CD14-positive monocyte (primary cell): ENCODE measurements at regions not wholly inside any gene's neighbourhood (a gene's known extent, or its start where the extent isn't known, plus 50 kb on each side); places are given as distances from the start of the nearest gene placed in this dataset.

Experiments
- DNase-seq, 3 donors: peaks; one replicate each; pipeline ENCODE4 v3.0.0-alpha.2; 2011 to 2022
- H2AFZ ChIP-seq: 2 replicates; pipeline ENCODE4 v1.6.0; 2012; ENCODE audit warnings: mild to moderate bottlenecking, low read depth, low read length, inconsistent platforms; ENCODE audit not compliant: insufficient read depth, poor library complexity, severe bottlenecking
- H3K27ac ChIP-seq, 2 donors: 1 replicate in 1 of 2; 2 replicates in 1 of 2; pipeline ENCODE4 v1.5.1; 2012 to 2013; ENCODE audit warnings: low read length in 2 of 2, control low read depth in 1 of 2, inconsistent platforms in 1 of 2, low read depth in 1 of 2, mild to moderate bottlenecking in 1 of 2
- H3K27me3 ChIP-seq, 2 donors: one replicate each; pipeline versions ENCODE4 v1.6.0 to v1.6.1; 2011 to 2013; ENCODE audit warnings: low read length in 2 of 2; ENCODE audit not compliant: control insufficient read depth in 2 of 2, insufficient read depth in 2 of 2
- H3K36me3 ChIP-seq, 2 donors: replicated peaks in 1 of 2; 1 replicate in 1 of 2; 2 replicates in 1 of 2; pipeline versions ENCODE4 v1.5.1 to v1.6.1; 2012 to 2013; ENCODE audit warnings: low read length in 2 of 2, control low read depth in 1 of 2, inconsistent platforms in 1 of 2, mild to moderate bottlenecking in 1 of 2; ENCODE audit not compliant: insufficient read depth in 2 of 2, control insufficient read depth in 1 of 2
- H3K4me1 ChIP-seq, 2 donors: 1 replicate in 1 of 2; 2 replicates in 1 of 2; pipeline versions ENCODE4 v1.5.1 to v1.6.1; 2012 to 2013; ENCODE audit warnings: low read length in 2 of 2, control low read depth in 1 of 2, inconsistent platforms in 1 of 2, mild to moderate bottlenecking in 1 of 2, moderate library complexity in 1 of 2; ENCODE audit not compliant: insufficient read depth in 2 of 2, control insufficient read depth in 1 of 2
- H3K4me2 ChIP-seq: replicated peaks from 2 replicates; pipeline ENCODE3; 2012; ENCODE audit warnings: low read length, moderate library complexity, mild to moderate bottlenecking; ENCODE audit not compliant: poor library complexity, severe bottlenecking; ENCODE audit errors: extremely low read depth
- H3K4me3 ChIP-seq, 3 experiments: fragments of 200-600 bp in 1 of 3; sonication (generic) in 1 of 3; replicated peaks in 1 of 3; 1 replicate in 2 of 3; 2 replicates in 1 of 3; pipeline ENCODE4 v1.5.1; 2011 to 2013; ENCODE audit warnings: low read length in 3 of 3, mild to moderate bottlenecking in 3 of 3, control low read depth in 2 of 3, low read depth in 2 of 3, inconsistent platforms in 1 of 3, moderate library complexity in 1 of 3
- H3K79me2 ChIP-seq: 2 replicates; pipeline ENCODE4 v1.6.0; 2012; ENCODE audit warnings: mild to moderate bottlenecking, control low read depth, inconsistent platforms, low read length, moderate library complexity; ENCODE audit not compliant: insufficient read depth
- H3K9ac ChIP-seq: 2 replicates; pipeline ENCODE4 v1.6.0; 2017; ENCODE audit warnings: low read length, mild to moderate bottlenecking; ENCODE audit not compliant: insufficient read depth, poor library complexity, severe bottlenecking
- H3K9me3 ChIP-seq, 2 donors: replicated peaks in 1 of 2; 1 replicate in 1 of 2; 2 replicates in 1 of 2; pipeline versions ENCODE4 v1.5.1 to v1.6.1; 2012 to 2013; ENCODE audit warnings: low read length in 2 of 2, control low read depth in 1 of 2; ENCODE audit not compliant: control insufficient read depth in 1 of 2, insufficient read depth in 1 of 2
- H4K20me1 ChIP-seq: 2 replicates; pipeline ENCODE4 v1.6.0; 2012; ENCODE audit warnings: mild to moderate bottlenecking, low read length, control low read depth, moderate library complexity; ENCODE audit not compliant: insufficient read depth
- H3K27ac Mint-ChIP-seq, 7 donors: one replicate each; pipeline ENCODE4 v1.8.0; 2020; ENCODE audit warnings: mild to moderate bottlenecking in 7 of 7, mixed read lengths in 7 of 7, moderate library complexity in 6 of 7, inconsistent platforms in 2 of 7
- H3K27me3 Mint-ChIP-seq, 3 donors: one replicate each; pipeline ENCODE4 v1.8.0; 2021 to 2022; ENCODE audit warnings: low read depth in 3 of 3, mild to moderate bottlenecking in 3 of 3, mixed read lengths in 3 of 3, moderate library complexity in 3 of 3, inconsistent platforms in 1 of 3
- H3K36me3 Mint-ChIP-seq, 2 donors: one replicate each; pipeline ENCODE4 v1.8.0; 2020; ENCODE audit warnings: mixed read lengths in 2 of 2, inconsistent platforms in 1 of 2, mild to moderate bottlenecking in 1 of 2
- H3K4me1 Mint-ChIP-seq: one replicate; pipeline ENCODE4 v1.8.0; 2020; ENCODE audit warnings: mild to moderate bottlenecking, mixed read lengths
- H3K4me3 Mint-ChIP-seq, 2 donors: one replicate each; pipeline ENCODE4 v1.8.0; 2020; ENCODE audit warnings: mild to moderate bottlenecking in 2 of 2, mixed read lengths in 2 of 2, moderate library complexity in 1 of 2
- H3K9me3 Mint-ChIP-seq, 7 donors: one replicate each; pipeline ENCODE4 v1.8.0; 2020 to 2022; ENCODE audit warnings: mixed read lengths in 7 of 7, mild to moderate bottlenecking in 6 of 7, moderate library complexity in 6 of 7, inconsistent platforms in 2 of 7
- WGBS: methylation state at CpG from one replicate; pipeline ENCODE4 v1.1.5; 2013; ENCODE audit warnings: missing lambda C conversion rate; ENCODE audit not compliant: insufficient coverage; 5-methylcytosine and 5-hydroxymethylcytosine counted together
- intact Hi-C, 2 donors: fragments of 100-400 bp; cut with micrococcal nuclease; formaldehyde crosslinking; loops; one replicate each; pipeline versions ENCODE4 v1.15.0 to v1.15.1; 2023
- TF ChIP-seq, protein P1 (sequence below): fragments of 200-600 bp; IDR thresholded peaks from one replicate; pipeline ENCODE4 v1.8.0; 2022; ENCODE audit warnings: antibody characterized with exemption, mild to moderate bottlenecking

- Mint-ChIP-seq H3K4me3 (no peak overlapping the region), H3K36me3 (no peaks in the 10 kb centered on the region), H3K27ac (peak overlapping the region in 3 of 7 donors; percentile 45 to 66 (median 46)), H3K27me3 (peaks cover 0 to 10% (median 9%) of the 10 kb centered on the region in 3 donors), H3K9me3 (no peaks in the 10 kb centered on the region), H3K4me1 (peaks cover 50% of the 10 kb centered on the region)
- Histone ChIP-seq H3K36me3 (no peaks in the 10 kb centered on the region), H3K4me1 (peaks cover 39 to 44% of the 10 kb centered on the region in 2 donors), H3K4me2 (no peak overlapping the region), H2AFZ (no peak overlapping the region), H3K79me2 (no peaks in the 10 kb centered on the region), H3K27me3 (no peaks in the 10 kb centered on the region), H3K4me3 (no peak overlapping the region), H3K9ac (no peak overlapping the region), H3K27ac (no peak overlapping the region), H4K20me1 (no peaks in the 10 kb centered on the region), H3K9me3 (no peaks in the 10 kb centered on the region)
- intact Hi-C loops: loop anchor here in 1 of 2 donors (10.0 kb wide), 1 partner anchor 62 kb away; no protein-coding TSS in a partner anchor
- 98% methylated on average over 4 of the region's 5 CpGs for WGBS
- TF ChIP-seq, protein P1, sequence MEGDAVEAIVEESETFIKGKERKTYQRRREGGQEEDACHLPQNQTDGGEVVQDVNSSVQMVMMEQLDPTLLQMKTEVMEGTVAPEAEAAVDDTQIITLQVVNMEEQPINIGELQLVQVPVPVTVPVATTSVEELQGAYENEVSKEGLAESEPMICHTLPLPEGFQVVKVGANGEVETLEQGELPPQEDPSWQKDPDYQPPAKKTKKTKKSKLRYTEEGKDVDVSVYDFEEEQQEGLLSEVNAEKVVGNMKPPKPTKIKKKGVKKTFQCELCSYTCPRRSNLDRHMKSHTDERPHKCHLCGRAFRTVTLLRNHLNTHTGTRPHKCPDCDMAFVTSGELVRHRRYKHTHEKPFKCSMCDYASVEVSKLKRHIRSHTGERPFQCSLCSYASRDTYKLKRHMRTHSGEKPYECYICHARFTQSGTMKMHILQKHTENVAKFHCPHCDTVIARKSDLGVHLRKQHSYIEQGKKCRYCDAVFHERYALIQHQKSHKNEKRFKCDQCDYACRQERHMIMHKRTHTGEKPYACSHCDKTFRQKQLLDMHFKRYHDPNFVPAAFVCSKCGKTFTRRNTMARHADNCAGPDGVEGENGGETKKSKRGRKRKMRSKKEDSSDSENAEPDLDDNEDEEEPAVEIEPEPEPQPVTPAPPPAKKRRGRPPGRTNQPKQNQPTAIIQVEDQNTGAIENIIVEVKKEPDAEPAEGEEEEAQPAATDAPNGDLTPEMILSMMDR: no peak
- no peak for DNase-seq
Measured at GRCh38 chr16:66226762-66227161, 139.7 kb upstream of the CDH5 start.

DNA sequence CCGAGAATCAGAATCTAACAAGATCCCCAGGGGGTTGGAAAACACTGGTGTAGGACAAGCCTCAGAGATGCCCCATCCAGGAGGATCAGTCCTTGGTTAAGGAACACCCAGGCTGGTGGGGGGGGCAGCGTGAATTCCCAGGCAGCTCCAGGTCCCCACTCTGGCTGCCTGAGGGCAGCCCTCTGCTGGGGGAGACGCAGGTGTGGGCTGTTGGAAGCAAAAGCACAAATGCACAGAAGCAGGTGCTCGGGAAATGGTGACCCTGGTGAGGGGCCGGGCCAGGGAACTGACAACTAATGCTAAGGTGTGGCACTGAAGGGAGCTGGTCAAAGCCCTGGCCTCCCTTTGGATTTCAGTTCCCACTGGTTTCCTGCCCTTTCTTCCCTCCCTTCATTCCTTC lies 140.8 kb upstream of the CDH5 start:
- intact Hi-C loops: loop anchor here in 1 of 2 donors (10.0 kb wide), 1 partner anchor 61 kb away; no protein-coding TSS in a partner anchor
- peaks cover 44 to 50% of the 10 kb centered on the region in 2 donors for H3K4me1 ChIP-seq
- no peak overlapping the region for H3K9ac ChIP-seq
- H4K20me1 ChIP-seq: no peaks in the 10 kb centered on the region
- Mint-ChIP-seq H3K9me3 (no peaks in the 10 kb centered on the region), H3K27ac (no peak overlapping the region), H3K27me3 (peaks cover 0 to 10% (median 9%) of the 10 kb centered on the region in 3 donors), H3K36me3 (no peaks in the 10 kb centered on the region), H3K4me3 (no peak overlapping the region), H3K4me1 (peaks cover 55% of the 10 kb centered on the region)
- TF ChIP-seq, protein P1: no peak
- WGBS: 94% methylated on average over 3 of the region's 5 CpGs
- H3K27ac ChIP-seq: no peak overlapping the region
- H2AFZ ChIP-seq: no peak overlapping the region
- H3K79me2 ChIP-seq: no peaks in the 10 kb centered on the region
- no peaks in the 10 kb centered on the region for H3K36me3 ChIP-seq
- H3K4me2 ChIP-seq: no peak overlapping the region
- H3K27me3 ChIP-seq: no peaks in the 10 kb centered on the region
- DNase-seq: no peak
- no peak overlapping the region for H3K4me3 ChIP-seq
- no peaks in the 10 kb centered on the region for H3K9me3 ChIP-seq
